ENCODE measurements at regions not wholly inside any gene's neighbourhood (a gene's known extent, or its start where the extent isn't known, plus 50 kb on each side); places are given as distances from the start of the nearest gene placed in this dataset.

- no peak for TF ChIP-seq CTCF (IDR thresholded peaks at IDR 0.05; ENCODE audit: insufficient read depth, low read depth, low read length)
- no peak for DNase-seq (ENCODE audit: low read depth)
- H3K4me3 ChIP-seq (ENCODE audit: low read depth, low read length) = no peak overlapping the region
Observed at GRCh38 chr18:38879871-38880270, 1314.3 kb upstream of the CELF4 start.

- no peak overlapping the region for H3K4me3 ChIP-seq (ENCODE audit: low read depth, low read length)
- no peak for TF ChIP-seq CTCF (IDR thresholded peaks at IDR 0.05; ENCODE audit: insufficient read depth, low read depth, low read length)
Observed at GRCh38 chr18:38872342-38872741, 1306.7 kb upstream of the CELF4 start.

GRCh38 chr18:38868757-38869156 lies 1303.2 kb upstream of the CELF4 start:
- DNase-seq (ENCODE audit: low read depth) = no peak
- TF ChIP-seq CTCF (IDR thresholded peaks at IDR 0.05; ENCODE audit: insufficient read depth, low read depth, low read length) = no peak
- no peak overlapping the region for H3K4me3 ChIP-seq (ENCODE audit: low read depth, low read length)

More at GRCh38 chr18:38872342-38872741, 1306.7 kb upstream of the CELF4 start:
- DNase-seq (ENCODE audit: low read depth) = no peak

GRCh38 chr18:38867680-38868079 lies 1302.1 kb upstream of the CELF4 start:
- no peak for DNase-seq (ENCODE audit: low read depth)
- no peak for TF ChIP-seq CTCF (IDR thresholded peaks at IDR 0.05; ENCODE audit: insufficient read depth, low read depth, low read length)
- no peak overlapping the region for H3K4me3 ChIP-seq (ENCODE audit: low read depth, low read length)

- DNase-seq (ENCODE audit: low read depth) = no peak
- H3K4me3 ChIP-seq (ENCODE audit: low read depth, low read length) = no peak overlapping the region
- no peak for TF ChIP-seq CTCF (IDR thresholded peaks at IDR 0.05; ENCODE audit: insufficient read depth, low read depth, low read length)
Observed at GRCh38 chr18:38851526-38851925, 1285.9 kb upstream of the CELF4 start.

- no peak for TF ChIP-seq CTCF (IDR thresholded peaks at IDR 0.05; ENCODE audit: insufficient read depth, low read depth, low read length)
- no peak for DNase-seq (ENCODE audit: low read depth)
- H3K4me3 ChIP-seq (ENCODE audit: low read depth, low read length) = no peak overlapping the region
Observed at GRCh38 chr18:38847326-38847725, 1281.7 kb upstream of the CELF4 start.

- no peak for TF ChIP-seq CTCF (IDR thresholded peaks at IDR 0.05; ENCODE audit: insufficient read depth, low read depth, low read length)
- no peak overlapping the region for H3K4me3 ChIP-seq (ENCODE audit: low read depth, low read length)
- no peak for DNase-seq (ENCODE audit: low read depth)
Observed at GRCh38 chr18:38843291-38843690, 1277.7 kb upstream of the CELF4 start.

Data from fibroblast of villous mesenchyme (primary cell).